ENCODE measurements at regions not wholly inside any gene's neighbourhood (a gene's known extent, or its start where the extent isn't known, plus 50 kb on each side); places are given as distances from the start of the nearest gene placed in this dataset.

DNA sequence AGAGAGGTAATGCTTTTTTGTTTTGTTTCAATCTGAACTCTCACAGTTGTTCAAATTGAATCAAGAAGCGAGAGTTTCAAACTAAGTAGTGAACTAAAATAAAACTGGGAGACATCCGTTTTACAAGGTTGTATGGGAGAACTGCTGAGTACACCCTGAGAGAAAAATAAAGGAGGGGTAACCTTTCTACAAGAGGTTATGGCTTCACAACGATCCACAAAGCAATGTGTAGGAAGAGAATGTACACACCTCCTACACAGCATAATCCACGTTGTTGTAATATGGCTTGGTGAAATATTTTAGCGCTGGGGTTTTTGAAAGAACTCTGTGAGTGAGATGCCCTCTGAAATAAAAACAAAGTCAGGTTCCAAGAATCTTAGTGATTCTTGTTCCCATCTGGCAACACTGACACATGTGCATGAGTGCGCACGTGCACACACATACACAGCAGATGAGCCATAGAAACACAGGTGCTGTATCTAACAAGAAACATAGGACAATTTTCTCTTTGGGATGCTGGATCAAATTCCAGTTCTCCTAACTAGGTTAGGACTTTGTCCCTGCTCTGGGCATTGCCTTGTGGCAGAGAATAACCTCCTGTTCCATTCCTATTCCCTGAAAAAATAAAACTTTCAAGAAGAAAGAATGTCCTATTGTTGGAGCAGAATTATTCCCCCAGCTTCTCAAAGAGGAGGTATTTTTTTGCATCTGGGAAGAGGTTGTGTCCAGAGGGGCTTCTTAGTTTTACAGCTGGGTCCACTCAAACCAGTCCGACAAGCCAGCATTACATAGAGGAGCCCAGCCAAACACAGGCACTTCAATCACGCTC, 94.5 kb upstream of the EFNA5 start:
- no peak for ATAC-seq

DNA sequence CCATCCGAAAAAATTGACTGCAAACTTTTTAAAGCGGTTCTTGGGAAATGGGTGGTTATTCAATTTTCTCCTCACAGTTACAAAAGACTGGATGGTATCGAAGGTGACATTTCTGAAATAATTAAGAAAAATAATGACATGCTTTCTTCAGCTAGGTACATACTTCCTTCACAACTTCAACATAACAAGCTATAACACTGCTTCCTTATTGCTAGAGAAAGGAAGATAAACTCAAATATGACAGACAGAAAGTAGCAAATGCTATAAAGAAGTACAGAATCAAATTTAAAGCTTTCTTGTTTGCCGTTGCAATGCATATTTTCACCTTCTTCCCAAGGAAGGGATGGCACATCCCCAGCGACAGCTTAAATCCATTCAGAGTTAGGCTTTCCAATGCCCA, 93.5 kb upstream of the EFNA5 start:
- DNase-seq (no peak), ATAC-seq (no peak)
- Histone ChIP-seq H3K36me3 (no peaks in the 10 kb centered on the region), H3K4me3 (no peak overlapping the region), H3K27me3 (no peaks in the 10 kb centered on the region), H3K4me1 (no peaks in the 10 kb centered on the region), H3K27ac (no peak overlapping the region), H3K9me3 (no peaks in the 10 kb centered on the region)
- TF ChIP-seq, protein P1, sequence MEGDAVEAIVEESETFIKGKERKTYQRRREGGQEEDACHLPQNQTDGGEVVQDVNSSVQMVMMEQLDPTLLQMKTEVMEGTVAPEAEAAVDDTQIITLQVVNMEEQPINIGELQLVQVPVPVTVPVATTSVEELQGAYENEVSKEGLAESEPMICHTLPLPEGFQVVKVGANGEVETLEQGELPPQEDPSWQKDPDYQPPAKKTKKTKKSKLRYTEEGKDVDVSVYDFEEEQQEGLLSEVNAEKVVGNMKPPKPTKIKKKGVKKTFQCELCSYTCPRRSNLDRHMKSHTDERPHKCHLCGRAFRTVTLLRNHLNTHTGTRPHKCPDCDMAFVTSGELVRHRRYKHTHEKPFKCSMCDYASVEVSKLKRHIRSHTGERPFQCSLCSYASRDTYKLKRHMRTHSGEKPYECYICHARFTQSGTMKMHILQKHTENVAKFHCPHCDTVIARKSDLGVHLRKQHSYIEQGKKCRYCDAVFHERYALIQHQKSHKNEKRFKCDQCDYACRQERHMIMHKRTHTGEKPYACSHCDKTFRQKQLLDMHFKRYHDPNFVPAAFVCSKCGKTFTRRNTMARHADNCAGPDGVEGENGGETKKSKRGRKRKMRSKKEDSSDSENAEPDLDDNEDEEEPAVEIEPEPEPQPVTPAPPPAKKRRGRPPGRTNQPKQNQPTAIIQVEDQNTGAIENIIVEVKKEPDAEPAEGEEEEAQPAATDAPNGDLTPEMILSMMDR (IDR thresholded peaks at IDR 0.05) = no peak
- intact Hi-C loops (cut with DNase I) = no loop called here

More for the DNA sequence above, 94.5 kb upstream of the EFNA5 start:
- H3K27ac ChIP-seq = no peak overlapping the region
- no peaks in the 10 kb centered on the region for H3K27me3 ChIP-seq
- intact Hi-C loops (cut with DNase I) = no loop called here
- H3K4me1 ChIP-seq = no peaks in the 10 kb centered on the region
- no peaks in the 10 kb centered on the region for H3K9me3 ChIP-seq
- TF ChIP-seq, protein P1 (IDR thresholded peaks at IDR 0.05) = no peak
- no peak for DNase-seq
- no peaks in the 10 kb centered on the region for H3K36me3 ChIP-seq
- H3K4me3 ChIP-seq = no peak overlapping the region

DNA sequence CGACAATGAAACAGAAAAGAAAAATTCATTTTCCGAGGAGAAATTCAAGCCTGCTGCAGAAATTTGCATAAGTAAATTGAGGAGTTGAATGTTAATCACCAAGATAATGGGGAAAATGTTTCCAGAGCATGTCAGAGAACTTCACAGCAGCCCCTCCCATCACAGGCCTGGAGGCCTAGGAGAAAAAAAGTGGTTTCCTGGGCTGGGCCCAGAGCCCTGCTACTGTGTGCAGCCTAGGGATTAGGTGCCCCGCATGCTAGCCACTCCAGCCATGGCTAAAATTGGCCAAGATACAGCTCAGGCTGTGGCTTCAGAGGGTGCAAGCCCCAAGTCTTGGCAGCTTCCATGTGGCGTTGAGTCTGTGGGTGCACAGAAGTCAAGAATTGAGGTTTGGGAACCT, 82.7 kb upstream of the EFNA5 start:
- no peaks in the 10 kb centered on the region for H3K27me3 ChIP-seq
- TF ChIP-seq, protein P1 (IDR thresholded peaks at IDR 0.05) = no peak
- no peaks in the 10 kb centered on the region for H3K36me3 ChIP-seq
- H3K27ac ChIP-seq = no peak overlapping the region
- intact Hi-C loops (cut with DNase I) = no loop called here
- no peak overlapping the region for H3K4me3 ChIP-seq
- no peaks in the 10 kb centered on the region for H3K4me1 ChIP-seq
- no peak for DNase-seq
- no peaks in the 10 kb centered on the region for H3K9me3 ChIP-seq
- ATAC-seq = no peak

- Histone ChIP-seq H3K27me3 (no peaks in the 10 kb centered on the region), H3K36me3 (no peaks in the 10 kb centered on the region), H3K4me3 (no peak overlapping the region), H3K4me1 (no peaks in the 10 kb centered on the region), H3K27ac (no peak overlapping the region), H3K9me3 (peaks cover 0 to 4% of the 10 kb centered on the region in 2 donors)
- intact Hi-C loops (cut with DNase I) = no loop called here
- DNase-seq (no peak), ATAC-seq (no peak)
- TF ChIP-seq, protein P1 (IDR thresholded peaks at IDR 0.05) = no peak
Observed at GRCh38 chr5:107744418-107745330, 73.9 kb upstream of the EFNA5 start.
